ENCODE measurements at regions not wholly inside any gene's neighbourhood (a gene's known extent, or its start where the extent isn't known, plus 50 kb on each side); places are given as distances from the start of the nearest gene placed in this dataset.

DNA sequence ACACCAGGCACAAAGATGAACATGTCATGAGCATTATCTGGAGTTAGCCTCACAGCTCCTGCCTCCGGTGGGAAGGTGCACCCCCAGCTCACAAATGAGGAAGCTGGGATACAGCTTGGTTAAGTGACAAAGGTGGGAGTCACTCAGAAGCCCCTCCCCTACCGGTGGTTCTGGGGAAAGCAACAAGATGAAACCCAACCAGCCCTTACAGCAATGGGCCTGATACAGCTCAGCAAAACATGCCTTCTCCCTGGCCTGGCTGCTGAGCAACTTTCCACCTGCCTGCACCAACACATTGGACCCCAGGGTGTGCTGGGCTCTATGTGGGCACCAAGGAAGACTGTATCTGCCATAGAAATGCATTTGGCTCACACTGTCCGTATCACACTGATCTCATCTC lies 113.2 kb downstream of the GYPC start:
- no peak for TF ChIP-seq ZNF274 (IDR thresholded peaks at IDR 0.05; ENCODE audit: low read depth, low read length)
- TF ChIP-seq RAD21 (IDR thresholded peaks at IDR 0.05; ENCODE audit: low read depth) = no peak
- TF ChIP-seq, protein P1, sequence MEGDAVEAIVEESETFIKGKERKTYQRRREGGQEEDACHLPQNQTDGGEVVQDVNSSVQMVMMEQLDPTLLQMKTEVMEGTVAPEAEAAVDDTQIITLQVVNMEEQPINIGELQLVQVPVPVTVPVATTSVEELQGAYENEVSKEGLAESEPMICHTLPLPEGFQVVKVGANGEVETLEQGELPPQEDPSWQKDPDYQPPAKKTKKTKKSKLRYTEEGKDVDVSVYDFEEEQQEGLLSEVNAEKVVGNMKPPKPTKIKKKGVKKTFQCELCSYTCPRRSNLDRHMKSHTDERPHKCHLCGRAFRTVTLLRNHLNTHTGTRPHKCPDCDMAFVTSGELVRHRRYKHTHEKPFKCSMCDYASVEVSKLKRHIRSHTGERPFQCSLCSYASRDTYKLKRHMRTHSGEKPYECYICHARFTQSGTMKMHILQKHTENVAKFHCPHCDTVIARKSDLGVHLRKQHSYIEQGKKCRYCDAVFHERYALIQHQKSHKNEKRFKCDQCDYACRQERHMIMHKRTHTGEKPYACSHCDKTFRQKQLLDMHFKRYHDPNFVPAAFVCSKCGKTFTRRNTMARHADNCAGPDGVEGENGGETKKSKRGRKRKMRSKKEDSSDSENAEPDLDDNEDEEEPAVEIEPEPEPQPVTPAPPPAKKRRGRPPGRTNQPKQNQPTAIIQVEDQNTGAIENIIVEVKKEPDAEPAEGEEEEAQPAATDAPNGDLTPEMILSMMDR (IDR thresholded peaks at IDR 0.05 in 2 of 3, conservative IDR thresholded peaks at IDR 0.05 in 1 of 3; ENCODE audit: borderline replicate concordance in 1 of 3, insufficient read depth in 1 of 3, low read depth in 2 of 3, low read length in 2 of 3) = peak in 2 of 3 experiments; percentile 10 to 23; a peak in 1 of 6 replicates
